ENCODE measurements at regions not wholly inside any gene's neighbourhood (a gene's known extent, or its start where the extent isn't known, plus 50 kb on each side); places are given as distances from the start of the nearest gene placed in this dataset.

DNA sequence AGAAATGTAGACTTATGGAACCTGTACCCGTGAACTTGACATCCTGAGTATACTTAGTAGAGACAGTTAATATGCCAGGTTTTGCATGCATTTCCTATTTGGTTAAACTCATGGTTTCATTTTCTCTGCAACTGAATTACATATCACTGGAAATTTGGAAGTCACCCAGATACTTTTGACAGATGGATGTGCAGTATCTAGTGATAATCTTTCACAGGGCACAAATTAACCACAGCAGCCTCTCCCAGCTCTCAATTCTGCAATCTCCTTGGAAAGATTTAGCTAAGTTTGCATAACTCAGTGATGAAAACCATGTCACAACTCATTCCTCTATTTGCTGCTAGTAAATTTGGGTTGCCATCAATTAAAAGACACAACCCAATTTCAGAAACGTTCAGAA lies 162.3 kb upstream of the TPM1 start:
- TF ChIP-seq, protein P1, sequence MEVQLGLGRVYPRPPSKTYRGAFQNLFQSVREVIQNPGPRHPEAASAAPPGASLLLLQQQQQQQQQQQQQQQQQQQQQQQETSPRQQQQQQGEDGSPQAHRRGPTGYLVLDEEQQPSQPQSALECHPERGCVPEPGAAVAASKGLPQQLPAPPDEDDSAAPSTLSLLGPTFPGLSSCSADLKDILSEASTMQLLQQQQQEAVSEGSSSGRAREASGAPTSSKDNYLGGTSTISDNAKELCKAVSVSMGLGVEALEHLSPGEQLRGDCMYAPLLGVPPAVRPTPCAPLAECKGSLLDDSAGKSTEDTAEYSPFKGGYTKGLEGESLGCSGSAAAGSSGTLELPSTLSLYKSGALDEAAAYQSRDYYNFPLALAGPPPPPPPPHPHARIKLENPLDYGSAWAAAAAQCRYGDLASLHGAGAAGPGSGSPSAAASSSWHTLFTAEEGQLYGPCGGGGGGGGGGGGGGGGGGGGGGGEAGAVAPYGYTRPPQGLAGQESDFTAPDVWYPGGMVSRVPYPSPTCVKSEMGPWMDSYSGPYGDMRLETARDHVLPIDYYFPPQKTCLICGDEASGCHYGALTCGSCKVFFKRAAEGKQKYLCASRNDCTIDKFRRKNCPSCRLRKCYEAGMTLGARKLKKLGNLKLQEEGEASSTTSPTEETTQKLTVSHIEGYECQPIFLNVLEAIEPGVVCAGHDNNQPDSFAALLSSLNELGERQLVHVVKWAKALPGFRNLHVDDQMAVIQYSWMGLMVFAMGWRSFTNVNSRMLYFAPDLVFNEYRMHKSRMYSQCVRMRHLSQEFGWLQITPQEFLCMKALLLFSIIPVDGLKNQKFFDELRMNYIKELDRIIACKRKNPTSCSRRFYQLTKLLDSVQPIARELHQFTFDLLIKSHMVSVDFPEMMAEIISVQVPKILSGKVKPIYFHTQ (CRISPR knock-in tag; IDR thresholded peaks at IDR 0.05): no peak
- TF ChIP-seq TCF7 (CRISPR knock-in tag; IDR thresholded peaks at IDR 0.05; ENCODE audit: low read depth) (no peak), FOXP1 (CRISPR knock-in tag; IDR thresholded peaks at IDR 0.05; ENCODE audit: borderline replicate concordance) (no peak), JAZF1 (CRISPR knock-in tag; IDR thresholded peaks at IDR 0.05) (no peak), ZNF317 (CRISPR knock-in tag; IDR thresholded peaks at IDR 0.05; ENCODE audit: borderline replicate concordance, low read depth) (no peak), TEAD4 (CRISPR knock-in tag; IDR thresholded peaks at IDR 0.05) (no peak), NFATC4 (CRISPR knock-in tag; IDR thresholded peaks at IDR 0.05) (no peak), FOXJ3 (CRISPR knock-in tag; IDR thresholded peaks at IDR 0.05; ENCODE audit: borderline replicate concordance) (no peak), HMGA2 (CRISPR knock-in tag; IDR thresholded peaks at IDR 0.05) (no peak), ELF4 (CRISPR knock-in tag; IDR thresholded peaks at IDR 0.05; ENCODE audit: low read depth) (no peak), CREM (CRISPR knock-in tag; IDR thresholded peaks at IDR 0.05) (no peak), TP53 (CRISPR knock-in tag; IDR thresholded peaks at IDR 0.05) (no peak)
- TF ChIP-seq, protein P2, sequence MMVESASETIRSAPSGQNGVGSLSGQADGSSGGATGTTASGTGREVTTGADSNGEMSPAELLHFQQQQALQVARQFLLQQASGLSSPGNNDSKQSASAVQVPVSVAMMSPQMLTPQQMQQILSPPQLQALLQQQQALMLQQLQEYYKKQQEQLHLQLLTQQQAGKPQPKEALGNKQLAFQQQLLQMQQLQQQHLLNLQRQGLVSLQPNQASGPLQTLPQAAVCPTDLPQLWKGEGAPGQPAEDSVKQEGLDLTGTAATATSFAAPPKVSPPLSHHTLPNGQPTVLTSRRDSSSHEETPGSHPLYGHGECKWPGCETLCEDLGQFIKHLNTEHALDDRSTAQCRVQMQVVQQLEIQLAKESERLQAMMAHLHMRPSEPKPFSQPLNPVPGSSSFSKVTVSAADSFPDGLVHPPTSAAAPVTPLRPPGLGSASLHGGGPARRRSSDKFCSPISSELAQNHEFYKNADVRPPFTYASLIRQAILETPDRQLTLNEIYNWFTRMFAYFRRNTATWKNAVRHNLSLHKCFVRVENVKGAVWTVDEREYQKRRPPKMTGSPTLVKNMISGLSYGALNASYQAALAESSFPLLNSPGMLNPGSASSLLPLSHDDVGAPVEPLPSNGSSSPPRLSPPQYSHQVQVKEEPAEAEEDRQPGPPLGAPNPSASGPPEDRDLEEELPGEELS (CRISPR knock-in tag; IDR thresholded peaks at IDR 0.05): no peak
- TF ChIP-seq, protein P3, sequence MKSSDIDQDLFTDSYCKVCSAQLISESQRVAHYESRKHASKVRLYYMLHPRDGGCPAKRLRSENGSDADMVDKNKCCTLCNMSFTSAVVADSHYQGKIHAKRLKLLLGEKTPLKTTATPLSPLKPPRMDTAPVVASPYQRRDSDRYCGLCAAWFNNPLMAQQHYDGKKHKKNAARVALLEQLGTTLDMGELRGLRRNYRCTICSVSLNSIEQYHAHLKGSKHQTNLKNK (CRISPR knock-in tag; IDR thresholded peaks at IDR 0.05): no peak
- TF ChIP-seq, protein P4, sequence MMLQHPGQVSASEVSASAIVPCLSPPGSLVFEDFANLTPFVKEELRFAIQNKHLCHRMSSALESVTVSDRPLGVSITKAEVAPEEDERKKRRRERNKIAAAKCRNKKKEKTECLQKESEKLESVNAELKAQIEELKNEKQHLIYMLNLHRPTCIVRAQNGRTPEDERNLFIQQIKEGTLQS (CRISPR knock-in tag; conservative IDR thresholded peaks at IDR 0.05): no peak
- no peak for ATAC-seq
- Mint-ChIP-seq H3K27me3 (ENCODE audit: low read depth) (no peaks in the 10 kb centered on the region), H3K4me3 (no peak overlapping the region), H3K4me1 (peaks cover 19% of the 10 kb centered on the region), H3K9me3 (no peaks in the 10 kb centered on the region), H3K36me3 (no peaks in the 10 kb centered on the region), H3K27ac (no peak overlapping the region)
- ChIA-PET POLR2A (no interaction called here), CTCF (no interaction called here)
- no peak for DNase-seq (ENCODE audit: low spot score)

DNA sequence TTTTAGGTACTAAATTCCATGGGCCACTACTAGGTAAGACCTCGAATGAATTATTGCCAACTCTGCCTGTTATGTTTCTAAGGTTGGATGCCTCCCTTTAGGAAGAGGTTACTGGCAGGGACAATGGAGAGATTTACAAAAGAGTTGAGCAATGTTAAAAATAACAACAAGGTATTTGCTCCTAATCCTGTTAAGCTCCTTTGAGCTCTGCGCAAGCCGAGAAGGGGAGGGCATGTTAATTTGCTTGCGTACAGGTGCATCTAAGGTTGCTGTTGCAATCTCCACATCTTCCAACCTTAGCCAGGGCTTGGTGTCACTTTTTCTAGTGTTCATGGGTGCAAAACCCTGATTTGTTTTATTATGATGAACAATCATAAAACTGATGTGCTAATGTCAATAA lies 161.5 kb upstream of the TPM1 start:
- H3K4me1 Mint-ChIP-seq: peaks cover 19% of the 10 kb centered on the region
- ATAC-seq: no peak
- H3K36me3 Mint-ChIP-seq: no peaks in the 10 kb centered on the region
- ChIA-PET POLR2A (interaction anchor here (0.7 kb wide), 1 partner anchor 603 kb away, joined by 7 read pairs; no protein-coding TSS in a partner anchor), CTCF (interaction anchor here (0.6 kb wide), 1 partner anchor 118 kb away, joined by 3 read pairs; no protein-coding TSS in a partner anchor)
- no peak overlapping the region for H3K4me3 Mint-ChIP-seq
- H3K9me3 Mint-ChIP-seq: no peaks in the 10 kb centered on the region
- DNase-seq (ENCODE audit: low spot score): no peak
- H3K27ac Mint-ChIP-seq: no peak overlapping the region
- no peaks in the 10 kb centered on the region for H3K27me3 Mint-ChIP-seq (ENCODE audit: low read depth)
- no peak for TF ChIP-seq RELA (CRISPR knock-in tag; IDR thresholded peaks at IDR 0.05; ENCODE audit: borderline replicate concordance)
- TF ChIP-seq, protein P5, sequence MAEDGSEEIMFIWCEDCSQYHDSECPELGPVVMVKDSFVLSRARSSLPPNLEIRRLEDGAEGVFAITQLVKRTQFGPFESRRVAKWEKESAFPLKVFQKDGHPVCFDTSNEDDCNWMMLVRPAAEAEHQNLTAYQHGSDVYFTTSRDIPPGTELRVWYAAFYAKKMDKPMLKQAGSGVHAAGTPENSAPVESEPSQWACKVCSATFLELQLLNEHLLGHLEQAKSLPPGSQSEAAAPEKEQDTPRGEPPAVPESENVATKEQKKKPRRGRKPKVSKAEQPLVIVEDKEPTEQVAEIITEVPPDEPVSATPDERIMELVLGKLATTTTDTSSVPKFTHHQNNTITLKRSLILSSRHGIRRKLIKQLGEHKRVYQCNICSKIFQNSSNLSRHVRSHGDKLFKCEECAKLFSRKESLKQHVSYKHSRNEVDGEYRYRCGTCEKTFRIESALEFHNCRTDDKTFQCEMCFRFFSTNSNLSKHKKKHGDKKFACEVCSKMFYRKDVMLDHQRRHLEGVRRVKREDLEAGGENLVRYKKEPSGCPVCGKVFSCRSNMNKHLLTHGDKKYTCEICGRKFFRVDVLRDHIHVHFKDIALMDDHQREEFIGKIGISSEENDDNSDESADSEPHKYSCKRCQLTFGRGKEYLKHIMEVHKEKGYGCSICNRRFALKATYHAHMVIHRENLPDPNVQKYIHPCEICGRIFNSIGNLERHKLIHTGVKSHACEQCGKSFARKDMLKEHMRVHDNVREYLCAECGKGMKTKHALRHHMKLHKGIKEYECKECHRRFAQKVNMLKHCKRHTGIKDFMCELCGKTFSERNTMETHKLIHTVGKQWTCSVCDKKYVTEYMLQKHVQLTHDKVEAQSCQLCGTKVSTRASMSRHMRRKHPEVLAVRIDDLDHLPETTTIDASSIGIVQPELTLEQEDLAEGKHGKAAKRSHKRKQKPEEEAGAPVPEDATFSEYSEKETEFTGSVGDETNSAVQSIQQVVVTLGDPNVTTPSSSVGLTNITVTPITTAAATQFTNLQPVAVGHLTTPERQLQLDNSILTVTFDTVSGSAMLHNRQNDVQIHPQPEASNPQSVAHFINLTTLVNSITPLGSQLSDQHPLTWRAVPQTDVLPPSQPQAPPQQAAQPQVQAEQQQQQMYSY (CRISPR knock-in tag; IDR thresholded peaks at IDR 0.05): no peak
- TF ChIP-seq, protein P6, sequence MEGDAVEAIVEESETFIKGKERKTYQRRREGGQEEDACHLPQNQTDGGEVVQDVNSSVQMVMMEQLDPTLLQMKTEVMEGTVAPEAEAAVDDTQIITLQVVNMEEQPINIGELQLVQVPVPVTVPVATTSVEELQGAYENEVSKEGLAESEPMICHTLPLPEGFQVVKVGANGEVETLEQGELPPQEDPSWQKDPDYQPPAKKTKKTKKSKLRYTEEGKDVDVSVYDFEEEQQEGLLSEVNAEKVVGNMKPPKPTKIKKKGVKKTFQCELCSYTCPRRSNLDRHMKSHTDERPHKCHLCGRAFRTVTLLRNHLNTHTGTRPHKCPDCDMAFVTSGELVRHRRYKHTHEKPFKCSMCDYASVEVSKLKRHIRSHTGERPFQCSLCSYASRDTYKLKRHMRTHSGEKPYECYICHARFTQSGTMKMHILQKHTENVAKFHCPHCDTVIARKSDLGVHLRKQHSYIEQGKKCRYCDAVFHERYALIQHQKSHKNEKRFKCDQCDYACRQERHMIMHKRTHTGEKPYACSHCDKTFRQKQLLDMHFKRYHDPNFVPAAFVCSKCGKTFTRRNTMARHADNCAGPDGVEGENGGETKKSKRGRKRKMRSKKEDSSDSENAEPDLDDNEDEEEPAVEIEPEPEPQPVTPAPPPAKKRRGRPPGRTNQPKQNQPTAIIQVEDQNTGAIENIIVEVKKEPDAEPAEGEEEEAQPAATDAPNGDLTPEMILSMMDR (IDR thresholded peaks at IDR 0.05): no peak
- TF ChIP-seq, protein P7, sequence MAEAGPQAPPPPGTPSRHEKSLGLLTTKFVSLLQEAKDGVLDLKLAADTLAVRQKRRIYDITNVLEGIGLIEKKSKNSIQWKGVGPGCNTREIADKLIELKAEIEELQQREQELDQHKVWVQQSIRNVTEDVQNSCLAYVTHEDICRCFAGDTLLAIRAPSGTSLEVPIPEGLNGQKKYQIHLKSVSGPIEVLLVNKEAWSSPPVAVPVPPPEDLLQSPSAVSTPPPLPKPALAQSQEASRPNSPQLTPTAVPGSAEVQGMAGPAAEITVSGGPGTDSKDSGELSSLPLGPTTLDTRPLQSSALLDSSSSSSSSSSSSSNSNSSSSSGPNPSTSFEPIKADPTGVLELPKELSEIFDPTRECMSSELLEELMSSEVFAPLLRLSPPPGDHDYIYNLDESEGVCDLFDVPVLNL (CRISPR knock-in tag; IDR thresholded peaks at IDR 0.05; ENCODE audit: borderline replicate concordance, low read depth): no peak
- TF ChIP-seq, protein P1 (CRISPR knock-in tag; IDR thresholded peaks at IDR 0.05): no peak
- no peak for TF ChIP-seq ZNF219 (CRISPR knock-in tag; IDR thresholded peaks at IDR 0.05; ENCODE audit: borderline replicate concordance)
